ENCODE measurements at regions not wholly inside any gene's neighbourhood (a gene's known extent, or its start where the extent isn't known, plus 50 kb on each side); places are given as distances from the start of the nearest gene placed in this dataset.

GRCh38 chr11:11125618-11126017, 227.4 kb downstream of the CSNK2A3 start:
- TF ChIP-seq, protein P1, sequence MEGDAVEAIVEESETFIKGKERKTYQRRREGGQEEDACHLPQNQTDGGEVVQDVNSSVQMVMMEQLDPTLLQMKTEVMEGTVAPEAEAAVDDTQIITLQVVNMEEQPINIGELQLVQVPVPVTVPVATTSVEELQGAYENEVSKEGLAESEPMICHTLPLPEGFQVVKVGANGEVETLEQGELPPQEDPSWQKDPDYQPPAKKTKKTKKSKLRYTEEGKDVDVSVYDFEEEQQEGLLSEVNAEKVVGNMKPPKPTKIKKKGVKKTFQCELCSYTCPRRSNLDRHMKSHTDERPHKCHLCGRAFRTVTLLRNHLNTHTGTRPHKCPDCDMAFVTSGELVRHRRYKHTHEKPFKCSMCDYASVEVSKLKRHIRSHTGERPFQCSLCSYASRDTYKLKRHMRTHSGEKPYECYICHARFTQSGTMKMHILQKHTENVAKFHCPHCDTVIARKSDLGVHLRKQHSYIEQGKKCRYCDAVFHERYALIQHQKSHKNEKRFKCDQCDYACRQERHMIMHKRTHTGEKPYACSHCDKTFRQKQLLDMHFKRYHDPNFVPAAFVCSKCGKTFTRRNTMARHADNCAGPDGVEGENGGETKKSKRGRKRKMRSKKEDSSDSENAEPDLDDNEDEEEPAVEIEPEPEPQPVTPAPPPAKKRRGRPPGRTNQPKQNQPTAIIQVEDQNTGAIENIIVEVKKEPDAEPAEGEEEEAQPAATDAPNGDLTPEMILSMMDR (IDR thresholded peaks at IDR 0.05): no peak
- no peak for TF ChIP-seq EZH2 (IDR thresholded peaks at IDR 0.05)
